Gastroesophageal sphincter (tissue), 3 donors: ENCODE measurements at regions not wholly inside any gene's neighbourhood (a gene's known extent, or its start where the extent isn't known, plus 50 kb on each side); places are given as distances from the start of the nearest gene placed in this dataset.

ENCODE experiments used
- CTCF ChIP-seq, 4 experiments: fragments of 200-600 bp in 2 of 4; fragments of 450-650 bp in 2 of 4; sonication (generic) in 1 of 4; IDR thresholded peaks; one replicate each; pipeline ENCODE4 v1.5.1; 2017 to 2019; ENCODE audit warnings: antibody characterized with exemption in 4 of 4, mild to moderate bottlenecking in 2 of 4, moderate library complexity in 2 of 4
- EP300 ChIP-seq: sonication (generic); formaldehyde crosslinking; IDR thresholded peaks from one replicate; pipeline ENCODE4 v1.6.1; 2017; ENCODE audit warnings: antibody characterized with exemption, mild to moderate bottlenecking
- POLR2A ChIP-seq, 2 donors: fragments of 450-650 bp; IDR thresholded peaks; one replicate each; pipeline ENCODE4 v1.6.1; 2017; ENCODE audit warnings: antibody characterized with exemption in 2 of 2, mild to moderate bottlenecking in 2 of 2, moderate library complexity in 1 of 2

GRCh38 chr12:61797266-61797665 lies 462.9 kb upstream of the USP15 start:
- TF ChIP-seq POLR2A (IDR thresholded peaks at IDR 0.05), result no peak
- no peak for TF ChIP-seq CTCF (IDR thresholded peaks at IDR 0.05)
- no peak for TF ChIP-seq EP300
